Stromal cell of bone marrow (primary cell): ENCODE measurements at regions not wholly inside any gene's neighbourhood (a gene's known extent, or its start where the extent isn't known, plus 50 kb on each side); places are given as distances from the start of the nearest gene placed in this dataset.

Experiments used
- DNase-seq: peaks from one replicate; pipeline ENCODE4 v3.0.0-alpha.2; 2012; ENCODE audit warnings: low read depth

GRCh38 chr12:20196767-20197166 lies 171.6 kb upstream of the PDE3A start:
- no peak for DNase-seq

DNA sequence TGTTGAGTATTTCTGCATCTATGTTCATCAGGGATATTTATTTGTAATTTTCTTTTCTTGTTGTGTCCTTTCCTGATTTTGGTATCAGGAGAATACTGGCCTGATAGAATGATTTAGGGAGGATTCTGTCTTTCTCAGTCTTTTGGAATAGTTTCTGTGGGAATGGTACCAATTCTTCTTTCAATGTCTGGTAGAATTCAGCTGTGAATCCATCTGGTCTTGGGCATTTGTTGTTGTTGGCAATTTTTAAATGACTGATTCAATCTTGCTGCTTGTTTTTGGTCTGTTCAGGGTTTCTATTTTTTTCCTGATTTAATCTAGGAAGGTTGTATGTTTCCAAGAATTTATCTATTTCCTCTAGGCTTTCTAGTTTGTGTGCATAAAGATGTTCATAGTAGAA lies 170.9 kb upstream of the PDE3A start:
- DNase-seq = no peak

DNA sequence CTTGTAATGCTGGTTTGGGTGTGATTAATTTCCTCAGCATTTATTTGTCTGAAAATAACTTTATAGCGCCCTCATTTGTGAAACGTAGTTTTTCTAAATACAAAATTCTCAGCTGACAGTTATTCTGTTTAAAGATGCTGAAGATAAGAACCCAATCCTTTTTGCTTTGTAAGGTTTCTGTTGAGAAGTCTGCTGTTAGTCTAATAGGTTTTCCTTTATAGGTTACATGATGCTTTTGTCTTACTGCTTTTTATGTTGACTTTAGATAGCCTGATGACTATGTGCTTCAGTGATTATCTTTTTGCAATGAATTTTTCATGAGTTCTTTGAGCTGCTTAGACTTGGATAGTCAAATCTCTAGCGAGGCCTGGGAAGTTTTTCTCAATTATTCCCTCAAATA lies 168.6 kb upstream of the PDE3A start:
- DNase-seq = no peak

DNA sequence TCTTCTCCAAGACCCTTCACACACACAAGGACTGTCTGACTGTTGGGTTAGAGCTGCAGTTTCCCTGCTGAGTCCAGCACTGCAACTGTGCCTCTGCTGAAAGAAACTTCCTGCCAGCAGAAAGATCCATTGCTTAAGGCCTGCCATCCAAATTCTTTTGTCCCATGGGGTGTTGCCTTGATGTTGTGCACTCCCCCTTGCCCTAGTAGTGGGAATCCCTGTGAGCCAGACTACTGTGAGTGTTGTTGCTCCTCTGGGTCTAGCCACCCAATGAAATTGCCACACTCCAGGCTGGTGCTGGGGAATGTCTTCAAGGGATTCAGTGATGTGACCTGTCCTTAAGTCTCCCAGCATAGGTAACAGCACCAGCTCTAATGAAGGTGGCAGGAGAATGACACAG lies 166.6 kb upstream of the PDE3A start:
- no peak for DNase-seq

GRCh38 chr12:20205854-20206253 lies 162.5 kb upstream of the PDE3A start:
- no peak for DNase-seq

- no peak for DNase-seq
Measured at GRCh38 chr12:20206410-20206809, 161.9 kb upstream of the PDE3A start.

- DNase-seq = no peak
Measured at GRCh38 chr12:20210621-20211215, 157.6 kb upstream of the PDE3A start.

DNA sequence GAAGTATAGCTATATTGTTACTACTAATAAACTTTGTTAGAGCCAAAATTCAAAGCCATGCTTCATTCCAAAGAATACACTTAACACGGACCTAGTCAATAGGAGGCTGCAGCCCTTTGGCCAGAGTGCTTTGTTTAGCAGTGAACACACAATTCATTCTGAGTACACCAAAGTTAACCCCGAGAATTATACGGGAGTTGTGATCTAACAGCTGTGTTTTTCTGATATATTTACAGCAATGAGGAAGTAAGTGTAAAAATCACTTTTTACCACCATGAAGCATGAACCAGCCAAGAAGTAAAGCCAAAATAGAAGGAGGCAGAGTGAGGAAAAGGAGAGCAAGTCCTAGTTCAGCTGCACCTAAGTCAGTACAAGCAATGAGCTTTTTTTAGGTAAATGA lies 156.8 kb upstream of the PDE3A start:
- no peak for DNase-seq

DNA sequence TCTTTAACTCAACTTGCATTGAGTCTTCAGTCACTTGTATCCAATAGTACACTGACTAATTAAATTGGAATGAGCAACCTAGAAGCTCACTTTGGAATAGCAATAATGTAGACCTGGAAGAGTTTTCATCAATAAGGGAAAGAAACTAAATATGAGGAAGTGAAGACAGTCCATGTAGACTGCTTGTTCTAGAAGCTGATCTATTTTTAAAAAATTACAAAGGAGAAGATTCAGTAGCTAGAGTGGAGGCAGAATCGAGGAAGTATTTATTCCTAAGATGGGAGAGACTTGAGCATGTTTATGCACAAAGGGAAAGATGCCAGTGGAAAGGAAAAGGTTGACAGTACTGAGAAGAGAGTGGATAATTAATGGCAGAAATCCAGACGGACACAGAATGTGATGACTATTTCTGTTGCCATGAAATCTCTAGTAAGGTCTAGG lies 156.3 kb upstream of the PDE3A start:
- peak; percentile 18 for DNase-seq

GRCh38 chr12:20212658-20213555 lies 155.4 kb upstream of the PDE3A start:
- DNase-seq = peak; percentile 99

DNA sequence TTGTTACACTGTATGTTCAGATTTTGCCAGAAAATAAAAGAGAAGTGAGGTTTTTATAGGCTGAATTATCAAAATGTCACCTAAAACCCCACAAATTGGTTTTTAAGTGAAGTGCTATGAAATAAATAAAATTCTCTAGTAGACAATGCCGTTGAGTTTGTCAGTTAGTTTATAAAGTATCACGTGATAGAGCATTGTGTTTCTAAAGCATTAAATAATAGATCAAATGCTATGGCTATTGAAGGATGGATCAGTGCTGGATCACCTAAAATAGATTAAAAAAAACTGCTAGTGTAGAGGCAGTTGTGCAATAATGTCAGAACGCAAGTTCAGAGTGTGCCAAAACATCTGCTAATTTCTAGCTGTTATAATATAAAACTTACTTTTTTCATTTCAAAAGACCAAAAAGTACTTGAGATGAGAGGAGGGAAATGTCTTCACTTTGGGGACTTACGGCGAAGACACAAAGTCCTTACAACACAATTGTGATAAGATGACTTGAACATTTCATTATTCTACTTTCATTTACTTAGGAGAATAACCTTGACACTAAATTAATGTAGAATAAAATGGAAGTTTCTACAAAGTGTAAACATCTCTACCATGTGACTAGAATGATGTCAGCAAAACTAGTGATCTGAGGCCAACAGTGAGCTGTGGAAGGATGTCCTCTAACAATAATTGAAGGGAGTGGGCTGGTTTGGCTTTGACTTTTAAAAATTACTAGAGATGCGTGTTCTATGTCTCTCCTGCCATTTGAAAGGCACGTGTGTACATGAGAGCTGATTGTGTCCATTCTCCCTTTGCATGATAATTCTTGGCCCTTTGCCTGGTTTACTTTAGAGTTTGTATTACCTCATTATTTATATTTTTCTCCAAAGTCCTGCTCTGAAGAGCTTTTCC lies 154.4 kb upstream of the PDE3A start:
- DNase-seq = no peak

- DNase-seq = peak; percentile 32
Measured at GRCh38 chr12:20220339-20220738, 148.0 kb upstream of the PDE3A start.

GRCh38 chr12:20232931-20233675 lies 135.2 kb upstream of the PDE3A start:
- DNase-seq = no peak

DNA sequence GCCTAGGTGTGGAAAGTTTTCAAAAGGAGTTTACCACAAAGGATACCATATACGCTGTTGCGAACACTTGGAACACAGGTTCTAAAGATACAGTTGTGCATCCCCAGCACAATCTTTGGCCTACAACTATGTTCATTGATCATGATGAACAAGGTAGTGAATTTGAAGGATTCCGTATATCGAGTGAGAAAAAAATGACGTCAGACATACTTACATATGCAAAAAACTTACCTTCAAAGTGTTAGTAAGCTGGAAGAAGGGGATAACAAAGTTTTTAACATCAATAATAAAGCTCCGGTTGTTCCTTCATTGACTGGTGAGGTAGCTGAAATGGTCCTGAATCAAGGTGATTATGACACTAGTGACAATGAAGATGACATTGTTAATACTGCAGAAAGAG lies 133.9 kb upstream of the PDE3A start:
- no peak for DNase-seq

GRCh38 chr12:20237091-20237490 lies 131.2 kb upstream of the PDE3A start:
- no peak for DNase-seq

GRCh38 chr12:20245491-20245890 lies 122.8 kb upstream of the PDE3A start:
- DNase-seq = no peak

DNA sequence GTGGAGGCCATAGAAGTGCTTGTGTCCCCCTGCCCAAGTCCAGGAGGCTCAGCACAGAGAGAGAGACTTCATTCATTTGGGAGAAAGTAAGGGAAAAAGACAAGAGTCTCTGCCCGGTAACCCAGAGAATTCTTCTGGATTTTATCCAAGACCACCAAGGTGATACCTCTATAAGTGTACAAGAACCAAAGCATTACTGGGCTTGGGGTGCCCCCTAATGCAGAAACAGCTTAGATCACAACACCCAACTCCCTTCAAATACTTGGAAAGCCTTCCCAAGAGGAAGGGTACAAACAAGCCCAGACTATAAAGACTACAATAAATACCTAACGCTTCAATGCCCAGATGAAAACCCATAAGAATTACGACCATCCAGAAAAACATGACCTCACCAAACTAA lies 119.7 kb upstream of the PDE3A start:
- DNase-seq = no peak

DNA sequence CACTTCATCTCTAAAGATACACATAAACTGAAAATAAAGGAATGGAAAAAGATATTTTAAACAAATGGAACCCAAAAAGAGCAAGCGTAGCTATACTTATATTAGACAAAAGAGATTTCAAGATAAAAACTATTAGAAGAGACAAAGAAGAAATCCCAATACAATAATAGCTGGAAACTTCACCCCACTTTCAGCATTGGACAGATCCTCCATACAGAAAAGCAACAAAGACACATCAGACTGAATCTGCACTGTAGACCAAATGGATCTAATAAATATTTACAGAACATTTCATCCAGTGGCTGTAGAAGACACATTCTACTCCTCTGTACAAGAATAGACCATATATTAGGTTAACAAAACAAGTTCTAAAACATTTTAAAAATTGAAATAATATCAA lies 117.6 kb upstream of the PDE3A start:
- no peak for DNase-seq

DNA sequence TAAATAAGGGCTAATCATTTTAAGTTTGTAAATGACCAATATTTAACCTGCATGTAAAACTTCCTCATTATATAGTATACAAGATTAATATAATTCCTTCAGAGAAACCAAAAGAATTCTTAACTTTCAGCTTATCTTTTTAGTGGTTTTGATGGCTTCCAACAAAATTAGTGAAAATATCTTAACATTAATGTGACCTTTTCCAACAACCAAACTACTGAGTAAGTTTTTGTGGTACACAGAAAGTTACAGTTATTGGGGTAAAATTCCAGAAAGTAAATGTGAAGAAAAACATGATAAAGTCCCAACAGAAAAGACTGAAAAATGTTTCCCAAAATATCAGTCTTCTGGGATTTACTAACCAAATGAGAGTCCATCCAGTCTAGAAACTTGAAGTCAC lies 111.0 kb upstream of the PDE3A start:
- DNase-seq = no peak

GRCh38 chr12:20259786-20260185 lies 108.6 kb upstream of the PDE3A start:
- no peak for DNase-seq

GRCh38 chr12:20260851-20261250 lies 107.5 kb upstream of the PDE3A start:
- no peak for DNase-seq

DNA sequence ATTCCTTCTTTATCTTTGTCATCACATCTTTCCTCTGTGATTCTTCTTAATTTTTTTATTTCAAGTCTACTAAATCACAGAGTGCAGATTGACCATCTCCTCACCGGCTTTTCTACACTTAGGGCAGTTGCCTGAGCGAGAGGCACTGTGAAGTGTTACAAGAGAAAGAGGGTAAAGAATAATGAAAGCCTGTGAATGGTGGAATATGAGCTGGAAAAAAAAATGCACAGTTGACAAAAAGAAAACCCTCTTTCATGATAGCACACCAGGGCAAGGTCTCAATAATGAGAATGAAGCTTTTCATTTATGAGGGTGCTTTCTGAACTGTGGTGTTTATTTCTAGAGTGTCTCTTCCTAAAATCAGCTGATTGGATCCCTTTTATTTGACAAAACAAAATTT lies 106.2 kb upstream of the PDE3A start:
- no peak for DNase-seq
